GM12878 (cell line): ENCODE measurements at regions not wholly inside any gene's neighbourhood (a gene's known extent, or its start where the extent isn't known, plus 50 kb on each side); places are given as distances from the start of the nearest gene placed in this dataset.

Source experiments
- ATAC-seq: fragments of 200-7000 bp; cut with Tn5 transposase; 3 replicates; pipeline ENCODE4 v1.9.1; 2020; ENCODE audit warnings: mild to moderate bottlenecking, moderate library complexity
- BruUV-seq: library from RNA; stranded (reverse); fragments of 400-500 nt; replicated peaks from 2 replicates; lab custom pipeline; 2021; lab: Mats Ljungman, UMichigan
- CTCF ChIA-PET: fragments of 300-600 bp; sonication (Branson Sonifier 250); formaldehyde crosslinking; extraction: SDS; loops from one replicate; lab custom pipeline; 2021; ENCODE audit warnings: inconsistent platforms; lab: Yijun Ruan, JAX
- POLR2A ChIA-PET: fragments of 350-600 bp; formaldehyde crosslinking; extraction: SDS; loops from one replicate; lab custom pipeline; 2021; ENCODE audit warnings: inconsistent platforms; lab: Charles Lee
- RAD21 ChIA-PET: fragments of 300-600 bp; sonication (Branson Sonifier 250); formaldehyde crosslinking; loops from one replicate; lab custom pipeline; 2023; ENCODE audit warnings: antibody characterized with exemption; ENCODE audit not compliant: unreplicated experiment; lab: Charles Lee
- SMC1A ChIA-PET: fragments of 300-600 bp; sonication (Branson Sonifier 250); formaldehyde crosslinking; loops from one replicate; lab custom pipeline; 2023; ENCODE audit not compliant: unreplicated experiment, uncharacterized antibody; lab: Charles Lee
- DNase-seq: peaks from one replicate; pipeline ENCODE4 v3.0.0-alpha.2; 2011; ENCODE audit warnings: low read depth, low spot score
- FAIRE-seq: peaks from 3 replicates; lab custom pipeline; 2011; peaks lifted over from hg19 to GRCh38; lab: Jason Lieb, UNC
- H2AFZ ChIP-seq: 2 replicates; pipeline ENCODE4 v1.6.0; 2011; ENCODE audit warnings: low read depth, low read length, control low read depth; ENCODE audit not compliant: control insufficient read depth
- H3K27ac ChIP-seq: 2 replicates; pipeline ENCODE4 v1.5.1; 2011; ENCODE audit warnings: control low read depth; ENCODE audit not compliant: control insufficient read depth, insufficient read depth
- H3K27me3 ChIP-seq, 2 experiments: replicated peaks in 1 of 2; 2 replicates each; pipeline versions ENCODE4 v1.6.0 to v1.6.1; 2011; ENCODE audit warnings: low read length in 1 of 2; ENCODE audit not compliant: control insufficient read depth in 2 of 2, insufficient read depth in 2 of 2
- H3K36me3 ChIP-seq, 2 experiments: 2 replicates each; pipeline ENCODE4 v1.5.1; 2011; ENCODE audit warnings: low read length in 1 of 2; ENCODE audit not compliant: control insufficient read depth in 2 of 2, insufficient read depth in 2 of 2
- H3K4me1 ChIP-seq: 2 replicates; pipeline ENCODE4 v1.6.1; 2011; ENCODE audit warnings: mild to moderate bottlenecking, low read length, moderate library complexity, mixed read lengths; ENCODE audit not compliant: control insufficient read depth, insufficient read depth
- H3K4me2 ChIP-seq: 2 replicates; pipeline ENCODE4 v1.6.0; 2011; ENCODE audit warnings: control low read depth; ENCODE audit not compliant: control insufficient read depth, insufficient read depth
- H3K4me3 ChIP-seq: fragments of 200-600 bp; sonication (generic); 2 replicates; pipeline ENCODE4 v1.5.1; 2016
- H3K79me2 ChIP-seq: 2 replicates; pipeline ENCODE4 v1.6.0; 2011; ENCODE audit warnings: low read length; ENCODE audit not compliant: control insufficient read depth, insufficient read depth
- H3K9ac ChIP-seq: 2 replicates; pipeline ENCODE4 v1.8.0; 2011; ENCODE audit warnings: low read length, control low read depth, mixed read lengths; ENCODE audit not compliant: control insufficient read depth, insufficient read depth
- H3K9me3 ChIP-seq: replicated peaks from 3 replicates; pipeline ENCODE4 v1.5.1; 2011; ENCODE audit warnings: mild to moderate bottlenecking, low read length; ENCODE audit not compliant: control insufficient read depth, insufficient read depth
- H4K20me1 ChIP-seq: 2 replicates; pipeline ENCODE4 v1.6.0; 2011; ENCODE audit not compliant: control insufficient read depth, insufficient read depth
- BCL3 ChIP-seq: IDR thresholded peaks from 2 replicates; pipeline ENCODE4 v1.6.1; 2011; ENCODE audit warnings: borderline replicate concordance, low read depth, mild to moderate bottlenecking, moderate library complexity, low read length; ENCODE audit not compliant: insufficient read depth, poor library complexity, severe bottlenecking
- CBX3 ChIP-seq: fragments of 200-600 bp; sonication (generic); IDR thresholded peaks from 2 replicates; pipeline ENCODE4 v1.6.1; 2016; ENCODE audit warnings: low read depth, borderline replicate concordance
- CHD4 ChIP-seq: fragments of 200-600 bp; sonication (generic); IDR thresholded peaks from 2 replicates; pipeline ENCODE4 v1.6.1; 2016; ENCODE audit warnings: mild to moderate bottlenecking
- E4F1 ChIP-seq: fragments of 450-650 bp; IDR thresholded peaks from 2 replicates; pipeline ENCODE4 v1.6.1; 2018; ENCODE audit warnings: borderline replicate concordance, mild to moderate bottlenecking; ENCODE audit not compliant: partially characterized antibody
- HDAC6 ChIP-seq: fragments of 200-600 bp; sonication (generic); IDR thresholded peaks from one replicate; pipeline ENCODE4 v1.8.0; 2017; ENCODE audit warnings: antibody characterized with exemption; ENCODE audit not compliant: unreplicated experiment
- MLLT1 ChIP-seq: fragments of 450-650 bp; IDR thresholded peaks from 2 replicates; pipeline ENCODE4 v1.6.1; 2016; ENCODE audit warnings: mild to moderate bottlenecking
- PML ChIP-seq: IDR thresholded peaks from 2 replicates; pipeline ENCODE4 v1.6.1; 2012; ENCODE audit warnings: low read length, inconsistent platforms
- RBBP5 ChIP-seq: fragments of 200-600 bp; sonication (generic); conservative IDR thresholded peaks from 2 replicates; pipeline ENCODE4 v1.6.1; 2016
- RUNX3 ChIP-seq: IDR thresholded peaks from 2 replicates; pipeline ENCODE4 v1.6.1; 2012; ENCODE audit warnings: low read length, inconsistent platforms
- TARDBP ChIP-seq: IDR thresholded peaks from 2 replicates; pipeline ENCODE4 v1.6.1; 2016; ENCODE audit warnings: borderline replicate concordance
- ZNF622 ChIP-seq: fragments of 450-650 bp; IDR thresholded peaks from 2 replicates; pipeline ENCODE4 v1.6.1; 2017; ENCODE audit warnings: mild to moderate bottlenecking, inconsistent platforms
- WGBS: methylation state at CpG from one replicate; pipeline ENCODE4 v1.1.6; 2016; ENCODE audit warnings: low lambda C conversion rate; ENCODE audit not compliant: insufficient replicate concordance, insufficient coverage; ENCODE audit errors: missing lambda C conversion rate; 5-methylcytosine and 5-hydroxymethylcytosine counted together
- in situ Hi-C: fragments of 300-500 bp; cut with MboI; formaldehyde crosslinking; loops from 9 replicates; pipeline ENCODE4 v1.14.3; 2018; ENCODE audit warnings: mixed read lengths
- intact Hi-C: fragments of 100-400 bp; cut with micrococcal nuclease; formaldehyde crosslinking; loops from one replicate; pipeline ENCODE4 v1.14.2; 2022; ENCODE audit not compliant: unreplicated experiment

GRCh38 chr5:17854901-17855300, 220.6 kb downstream of the TAF11L14 start:
- Histone ChIP-seq H3K79me2 (no peaks in the 10 kb centered on the region), H3K4me2 (no peak overlapping the region), H3K4me1 (no peaks in the 10 kb centered on the region), H3K36me3 (no peaks in the 10 kb centered on the region), H4K20me1 (no peaks in the 10 kb centered on the region), H3K27ac (no peak overlapping the region), H3K4me3 (no peak overlapping the region), H3K9ac (no peak overlapping the region), H2AFZ (no peak overlapping the region), H3K9me3 (no peaks in the 10 kb centered on the region), H3K27me3 (no peaks in the 10 kb centered on the region)
- BruUV-seq = no TSS peak
- DNase-seq (no peak), FAIRE-seq (no peak), ATAC-seq (no peak)
- ChIA-PET SMC1A (no interaction called here), POLR2A (no interaction called here), CTCF (no interaction called here), RAD21 (no interaction called here)
- in situ Hi-C loops = no loop called here
- TF ChIP-seq PML (no peak), CBX3 (no peak), CHD4 (no peak), RBBP5 (no peak)
- intact Hi-C loops = no loop called here

- ATAC-seq = no peak
- no peak for TF ChIP-seq TARDBP
- TF ChIP-seq ZNF622 = no peak
- no peak for TF ChIP-seq BCL3
- TF ChIP-seq HDAC6 = no peak
- no peak for TF ChIP-seq CHD4
- no peak for TF ChIP-seq MLLT1
- TF ChIP-seq E4F1 = no peak
- no peak for TF ChIP-seq RUNX3
Measured at GRCh38 chr5:17860660-17861315, 226.5 kb downstream of the TAF11L14 start.

More at GRCh38 chr5:17860660-17861315, 226.5 kb downstream of the TAF11L14 start:
- Histone ChIP-seq H4K20me1 (no peaks in the 10 kb centered on the region), H3K36me3 (no peaks in the 10 kb centered on the region), H3K79me2 (no peaks in the 10 kb centered on the region), H3K4me2 (no peak overlapping the region), H3K4me3 (no peak overlapping the region), H3K4me1 (no peaks in the 10 kb centered on the region), H3K9me3 (no peaks in the 10 kb centered on the region), H2AFZ (no peak overlapping the region), H3K27ac (no peak overlapping the region), H3K9ac (no peak overlapping the region), H3K27me3 (no peaks in the 10 kb centered on the region)
- BruUV-seq = no TSS peak
- intact Hi-C loops (no loop called here), in situ Hi-C loops (no loop called here)
- ChIA-PET SMC1A (no interaction called here), RAD21 (no interaction called here), POLR2A (no interaction called here), CTCF (no interaction called here)
- no peak for FAIRE-seq
- WGBS = 100% methylated on average over 2 of the region's 2 CpGs
- no peak for DNase-seq
